Globus pallidus (tissue), 1 donor: ENCODE measurements at regions not wholly inside any gene's neighbourhood (a gene's known extent, or its start where the extent isn't known, plus 50 kb on each side); places are given as distances from the start of the nearest gene placed in this dataset.
"Not testable (repeated sequence)": the region's sequence is repeated elsewhere in the genome, so short reads cannot be mapped to it uniquely, and the experiment has no call there.

Experiments used
- DNase-seq: peaks from one replicate; pipeline ENCODE4 v3.0.0-alpha.2; 2015; ENCODE audit warnings: low spot score

DNA sequence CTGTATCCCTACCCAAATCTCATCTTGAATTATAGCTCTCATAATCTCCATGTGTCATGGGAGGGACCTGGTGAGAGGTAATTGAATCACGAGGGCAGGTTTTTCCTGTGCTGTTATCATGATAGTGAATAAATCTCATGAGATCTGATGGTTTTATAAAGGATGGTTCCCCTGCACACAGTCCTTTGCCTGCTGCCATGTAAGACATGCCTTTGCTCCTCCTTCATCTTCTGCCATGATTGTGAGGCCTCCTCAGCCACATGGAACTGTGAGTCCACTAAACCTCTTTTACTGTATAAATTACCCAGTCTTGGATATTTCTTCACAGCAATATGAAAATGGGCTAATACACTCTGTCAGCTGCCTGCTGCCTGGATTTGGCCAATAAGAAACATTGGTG is 133.8 kb upstream of the POU3F1 start:
- not testable (repeated sequence) for DNase-seq

GRCh38 chr1:38179483-38179882 is 132.9 kb upstream of the POU3F1 start:
- DNase-seq, result no peak

- no peak for DNase-seq
These were observed 131.6 kb upstream of the POU3F1 start for GRCh38 chr1:38178216-38178615.

DNA sequence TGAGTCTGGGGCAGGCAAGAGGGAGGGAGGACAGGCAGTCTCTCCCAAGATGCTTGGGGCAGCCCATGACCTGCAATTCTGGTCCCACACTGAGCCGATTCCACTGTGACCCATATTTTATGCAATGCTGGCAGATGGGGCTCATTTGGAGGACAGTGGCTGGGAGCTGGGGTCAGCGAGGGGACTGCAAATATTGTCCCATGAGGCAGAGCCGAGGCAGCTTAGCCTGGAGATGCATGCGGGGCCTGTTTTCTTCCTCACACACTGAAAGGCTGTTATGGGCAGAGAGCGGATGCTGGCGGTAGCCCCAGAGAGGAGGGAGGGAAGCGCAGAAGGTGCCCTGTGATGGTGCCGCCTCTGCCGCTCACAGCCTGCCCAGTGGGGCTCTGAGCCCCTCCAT is 128.5 kb upstream of the POU3F1 start:
- no peak for DNase-seq

DNA sequence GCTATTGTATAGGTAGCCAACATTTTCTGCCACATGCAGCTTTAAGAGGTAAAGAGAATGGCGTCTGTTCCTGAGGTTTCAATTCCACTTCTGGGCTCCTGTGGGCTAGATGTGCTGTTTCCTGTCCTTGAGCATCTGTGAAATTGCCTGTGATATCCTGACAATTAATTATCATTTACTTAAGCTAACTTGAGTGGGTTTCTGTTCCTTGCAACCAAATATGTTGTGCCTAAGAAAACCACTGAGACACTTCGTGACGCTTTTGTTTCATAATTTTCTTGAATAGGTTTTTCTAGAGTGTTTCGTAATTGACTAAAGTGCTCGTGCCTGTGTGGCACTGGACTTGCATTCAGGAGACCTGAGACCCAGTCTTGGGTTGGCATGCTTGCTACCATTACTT is 127.3 kb upstream of the POU3F1 start:
- no peak for DNase-seq

- no peak for DNase-seq
These were observed 126.7 kb upstream of the POU3F1 start for GRCh38 chr1:38173157-38173831.

DNA sequence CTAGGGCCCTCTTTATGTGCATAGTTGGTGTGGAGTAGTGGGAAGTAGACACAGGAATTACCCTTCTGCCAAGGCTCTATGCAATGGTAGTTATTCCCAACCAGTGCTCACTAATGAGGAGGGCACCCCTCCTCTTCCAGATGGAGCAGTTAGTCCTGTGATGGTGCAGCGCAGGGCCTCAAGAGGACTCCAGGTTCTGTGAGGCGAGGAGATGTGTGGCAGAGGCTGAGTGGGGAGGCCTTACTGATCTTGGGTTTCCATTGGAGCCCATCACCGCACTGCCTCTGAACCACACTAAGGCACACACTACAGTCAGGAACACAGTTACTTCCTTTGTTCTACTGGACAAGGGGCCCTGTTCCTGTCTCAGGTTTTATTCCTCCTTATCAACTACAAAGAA is 122.5 kb upstream of the POU3F1 start:
- no peak for DNase-seq

GRCh38 chr1:38168365-38168764 is 121.8 kb upstream of the POU3F1 start:
- no peak for DNase-seq

GRCh38 chr1:38166461-38166860 is 119.9 kb upstream of the POU3F1 start:
- DNase-seq, result no peak

- no peak for DNase-seq
These were observed 107.3 kb upstream of the POU3F1 start for GRCh38 chr1:38153778-38154470.

DNA sequence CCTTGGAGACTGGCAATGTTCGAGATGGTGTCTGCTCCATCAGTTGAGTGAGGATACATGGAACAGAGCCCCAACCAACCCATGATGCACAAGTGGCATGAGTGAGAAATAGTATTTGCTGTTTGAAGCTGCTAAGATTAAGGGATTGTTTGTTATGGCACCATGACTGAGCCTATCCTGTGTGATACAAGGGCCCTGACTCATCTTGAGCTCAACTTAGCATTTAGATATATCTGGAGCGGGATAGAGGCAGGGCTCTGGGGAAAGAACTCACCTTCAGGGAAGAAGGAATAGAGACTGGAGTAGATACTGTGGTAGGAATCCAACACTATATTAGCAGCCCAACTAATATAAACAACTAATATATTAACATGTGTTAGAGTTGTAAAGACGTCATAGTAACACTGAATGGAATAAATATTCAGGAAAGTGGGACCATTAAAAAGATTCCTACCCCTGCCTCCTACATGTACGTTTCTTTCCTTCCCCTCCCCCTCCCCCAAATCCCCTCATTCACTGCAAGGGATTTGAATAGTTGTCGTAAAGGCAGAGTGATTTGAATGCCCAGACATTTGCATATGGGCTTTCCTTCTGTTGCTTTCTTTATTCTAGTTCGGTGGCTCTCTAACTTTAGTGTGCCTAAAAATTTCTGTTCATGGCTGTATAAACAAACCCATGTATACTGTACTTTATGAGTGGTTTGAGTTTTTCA is 106.6 kb upstream of the POU3F1 start:
- DNase-seq, result no peak

DNA sequence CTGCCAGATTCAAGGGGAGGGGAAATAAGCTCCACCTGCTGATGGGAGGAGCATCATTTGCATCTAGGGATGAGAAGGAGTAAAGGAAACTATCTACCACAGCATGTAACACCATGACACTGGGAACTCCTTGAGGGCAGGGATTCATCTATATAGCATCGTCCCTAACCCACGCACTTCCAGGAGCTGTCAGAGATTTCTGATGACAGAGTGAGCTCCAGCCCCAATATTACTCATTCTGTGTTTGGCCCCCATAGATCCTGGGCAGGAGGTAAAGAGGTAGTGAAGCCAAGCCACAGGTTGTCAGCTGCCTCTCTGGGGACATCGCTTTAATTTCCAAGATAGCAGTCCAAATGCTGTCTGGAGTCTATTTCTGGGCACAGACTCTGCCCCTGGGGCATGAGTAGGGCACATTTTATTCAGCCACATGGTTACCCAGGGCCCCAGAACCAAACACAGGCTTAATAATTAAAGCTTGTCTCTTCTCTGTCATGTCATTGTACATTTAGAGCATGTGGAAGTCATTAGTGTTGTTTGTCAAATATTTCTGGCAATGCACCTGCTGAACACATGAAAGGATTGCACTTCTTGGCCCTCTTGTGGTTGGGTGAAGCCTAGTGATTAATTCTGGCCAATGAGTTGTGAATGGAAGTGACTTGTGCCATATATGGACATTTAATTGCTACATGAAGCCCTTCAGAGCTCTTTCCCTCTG is 105.9 kb upstream of the POU3F1 start:
- DNase-seq, result no peak

GRCh38 chr1:38151399-38151798 is 104.8 kb upstream of the POU3F1 start:
- no peak for DNase-seq

GRCh38 chr1:38146079-38146478 is 99.5 kb upstream of the POU3F1 start:
- not testable (repeated sequence) for DNase-seq

- no peak for DNase-seq
These were observed 96.0 kb upstream of the POU3F1 start for GRCh38 chr1:38142606-38143005.

DNA sequence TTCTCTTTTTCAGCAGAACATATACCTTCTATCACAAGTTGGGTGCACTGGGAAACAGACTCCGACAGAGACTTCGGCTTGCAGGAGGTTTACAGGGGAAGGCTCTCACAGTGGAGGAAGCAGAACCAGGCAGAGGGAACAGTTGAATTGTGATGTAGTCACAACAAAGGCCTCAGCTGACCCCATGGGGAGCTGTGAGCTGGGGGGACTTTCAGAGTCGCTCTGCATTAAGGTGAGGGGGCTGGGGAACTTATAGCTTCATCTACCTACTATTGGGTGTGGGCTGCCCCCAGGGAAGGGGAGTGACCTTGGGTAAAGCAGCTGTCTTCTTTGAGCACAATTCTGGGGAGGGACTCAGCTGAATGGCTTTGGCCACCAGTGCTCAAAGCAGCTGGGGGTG is 94.9 kb upstream of the POU3F1 start:
- DNase-seq, result no peak

DNA sequence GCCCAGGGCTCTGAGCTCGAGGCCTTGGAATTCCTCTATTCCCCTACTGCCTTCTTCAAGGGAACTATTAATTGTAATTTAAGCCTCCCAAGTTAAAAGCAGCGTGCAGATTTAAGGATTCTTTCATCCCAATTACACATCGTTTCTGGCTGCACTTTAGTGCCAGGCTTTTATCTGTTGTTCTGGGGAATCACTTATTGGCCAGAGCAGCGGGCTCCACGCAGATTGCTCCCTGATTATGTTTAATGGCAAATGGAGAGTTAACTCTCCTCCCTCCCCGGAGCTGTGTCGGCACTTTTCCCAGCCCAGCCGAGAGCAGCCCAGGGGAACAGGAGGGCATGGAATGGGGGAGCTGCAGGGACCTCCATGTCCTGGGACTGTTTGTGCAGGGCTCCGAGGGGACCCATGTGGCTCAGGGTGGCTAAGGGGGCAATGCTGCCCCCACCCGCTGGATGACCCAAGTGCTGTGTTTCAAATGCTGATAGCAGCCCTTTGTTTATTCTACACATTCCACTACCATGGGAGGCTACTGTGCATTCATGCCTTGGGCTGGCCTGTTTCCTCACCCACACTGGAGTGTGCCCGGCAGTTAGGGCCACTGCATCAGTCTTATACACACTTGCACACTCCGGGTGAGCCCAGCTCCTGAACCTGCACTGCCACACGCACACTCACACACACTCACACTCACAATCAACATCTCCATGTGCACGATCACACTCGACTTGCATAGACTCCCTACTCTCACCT is 93.3 kb upstream of the POU3F1 start:
- no peak for DNase-seq

DNA sequence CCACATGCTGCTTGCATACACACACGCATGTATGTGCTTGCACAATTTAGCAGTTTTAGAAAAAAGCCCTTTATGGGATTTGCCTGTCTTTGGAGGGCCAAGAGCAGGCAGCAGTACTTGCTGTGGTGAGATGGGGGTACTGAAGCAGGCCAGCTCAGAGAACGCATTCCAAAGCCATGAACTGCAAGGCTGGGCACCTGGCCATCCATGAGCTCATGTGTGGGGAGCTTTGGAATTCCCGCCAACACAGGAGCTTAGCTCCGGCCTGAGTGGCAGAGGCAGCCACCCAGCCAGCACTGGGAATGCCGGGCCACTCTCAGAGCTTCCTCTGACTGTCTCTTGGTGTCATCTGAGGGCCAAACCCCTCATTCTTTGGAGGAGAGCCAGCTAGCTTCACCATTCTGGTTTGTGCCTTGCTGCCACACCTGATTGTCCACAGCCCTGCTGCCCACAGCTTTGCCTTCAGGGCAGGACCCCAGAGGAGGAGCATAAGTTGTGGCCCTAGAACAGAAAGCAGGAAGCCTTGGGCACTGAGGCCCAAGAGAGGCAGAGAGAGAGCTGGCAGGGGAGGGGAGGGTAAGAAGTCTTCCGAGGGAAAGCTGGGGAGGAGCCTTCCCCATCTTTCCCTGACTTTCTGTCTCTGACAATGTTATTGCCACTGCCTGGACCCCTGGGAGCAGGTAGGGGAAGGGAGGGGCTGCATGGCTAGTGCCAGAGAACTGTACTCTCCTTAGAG is 92.1 kb upstream of the POU3F1 start:
- DNase-seq, result peak; percentile 55

DNA sequence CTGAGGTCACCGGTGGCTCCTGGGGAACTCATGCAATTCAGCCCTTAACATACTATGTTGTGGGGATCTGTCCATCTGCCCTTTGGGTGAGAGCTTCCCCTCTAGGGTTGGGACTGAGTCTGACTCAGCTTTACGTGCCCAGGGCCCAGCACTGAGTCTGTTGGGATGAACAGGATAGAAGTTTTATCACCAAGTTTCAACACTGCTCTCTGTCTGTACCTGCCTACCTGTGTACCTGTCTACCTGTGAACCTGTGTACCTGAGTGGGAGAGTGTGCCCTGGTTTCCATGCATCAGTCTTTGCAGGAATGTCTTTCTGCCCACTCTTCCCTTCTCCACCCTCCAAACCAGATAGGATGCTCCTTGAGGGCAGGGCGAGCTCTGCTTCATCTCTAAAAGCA is 90.6 kb upstream of the POU3F1 start:
- DNase-seq, result no peak

- DNase-seq, result no peak
These were observed 89.2 kb upstream of the POU3F1 start for GRCh38 chr1:38135625-38136414.
